GM19239 (cell line): ENCODE measurements at regions not wholly inside any gene's neighbourhood (a gene's known extent, or its start where the extent isn't known, plus 50 kb on each side); places are given as distances from the start of the nearest gene placed in this dataset.

Source experiments
- DNase-seq: peaks from one replicate; pipeline ENCODE4 v3.0.0; 2011; ENCODE audit warnings: low spot score; ENCODE audit not compliant: insufficient read length
- FAIRE-seq: peaks from 2 replicates; lab custom pipeline; 2011; peaks lifted over from hg19 to GRCh38; lab: Jason Lieb, UNC

- FAIRE-seq (no peak), DNase-seq (no peak)
Measured at GRCh38 chr17:12362853-12363455, 302.7 kb upstream of the MYOCD start.

- no peak for DNase-seq
- FAIRE-seq: no peak
Measured at GRCh38 chr17:12365805-12366204, 299.9 kb upstream of the MYOCD start.

GRCh38 chr17:12369065-12369464 is 296.6 kb upstream of the MYOCD start:
- DNase-seq (no peak), FAIRE-seq (no peak)

DNA sequence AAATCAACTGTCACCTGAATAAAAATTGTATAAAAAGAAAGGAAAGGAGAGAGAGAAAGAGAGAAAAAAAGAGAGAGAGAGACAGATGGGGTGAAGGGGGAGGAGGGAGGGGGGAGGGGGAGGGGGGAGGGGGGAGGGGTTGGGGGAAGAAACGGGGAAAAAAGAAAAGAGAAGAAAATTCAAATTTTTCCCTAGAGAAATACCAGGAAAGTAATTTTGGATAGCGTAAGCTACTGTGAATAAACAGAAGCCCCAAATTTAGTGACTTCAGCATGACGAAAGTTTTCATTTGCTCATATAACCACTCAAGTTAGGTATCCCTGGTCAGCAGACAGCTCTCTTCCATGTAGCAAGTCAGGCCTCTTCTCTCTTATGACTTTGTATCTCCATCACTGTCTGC is 289.4 kb upstream of the MYOCD start:
- DNase-seq (no peak), FAIRE-seq (no peak)

- FAIRE-seq: no peak
- DNase-seq: no peak
Measured at GRCh38 chr17:12386225-12386624, 279.5 kb upstream of the MYOCD start.

GRCh38 chr17:12388226-12388625 is 277.5 kb upstream of the MYOCD start:
- no peak for FAIRE-seq
- DNase-seq: no peak

DNA sequence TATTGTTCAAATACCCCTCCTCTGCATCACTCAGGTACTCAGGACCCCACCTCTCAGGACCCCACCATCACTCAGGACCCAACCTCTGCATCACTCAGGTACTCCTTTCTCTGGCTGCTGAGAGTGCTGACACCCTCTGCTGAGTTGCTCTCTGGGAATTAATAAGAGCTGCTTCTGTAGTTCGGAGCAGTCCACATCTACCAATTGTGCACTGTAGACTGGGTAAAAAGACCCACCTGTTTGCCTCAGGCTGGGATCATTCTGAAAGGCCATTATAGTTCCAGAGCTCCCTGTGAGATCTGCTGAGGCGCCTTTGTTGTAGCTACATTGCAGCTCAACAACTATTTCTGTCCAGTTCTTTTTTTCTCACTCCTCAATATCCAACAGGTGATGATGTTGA is 276.3 kb upstream of the MYOCD start:
- DNase-seq (no peak), FAIRE-seq (no peak)

DNA sequence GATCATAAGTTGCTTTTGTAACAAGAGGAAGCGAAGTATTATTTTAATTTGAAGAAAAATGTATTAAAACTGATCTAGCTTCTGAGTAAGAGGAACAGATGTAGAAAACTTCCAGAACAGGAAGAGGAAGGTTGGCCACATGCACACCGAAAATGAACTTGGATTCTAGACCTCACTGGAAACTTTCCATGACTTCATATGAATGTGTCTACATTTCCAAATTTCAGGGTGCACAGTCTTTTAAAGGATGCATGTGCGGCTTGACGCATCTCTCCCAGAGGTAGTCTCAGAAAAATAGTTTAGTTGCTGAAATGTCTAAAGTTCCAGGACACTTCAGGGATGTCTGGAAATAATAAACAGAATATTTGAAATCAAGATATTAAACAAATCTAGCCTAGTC is 275.1 kb upstream of the MYOCD start:
- no peak for FAIRE-seq
- DNase-seq: no peak

GRCh38 chr17:12391468-12391867 is 274.2 kb upstream of the MYOCD start:
- no peak for FAIRE-seq
- no peak for DNase-seq

- no peak for DNase-seq
- FAIRE-seq: peak; percentile 60
Measured at GRCh38 chr17:12395733-12396354, 269.8 kb upstream of the MYOCD start.

- FAIRE-seq (no peak), DNase-seq (no peak)
Measured at GRCh38 chr17:12398441-12399051, 267.1 kb upstream of the MYOCD start.

DNA sequence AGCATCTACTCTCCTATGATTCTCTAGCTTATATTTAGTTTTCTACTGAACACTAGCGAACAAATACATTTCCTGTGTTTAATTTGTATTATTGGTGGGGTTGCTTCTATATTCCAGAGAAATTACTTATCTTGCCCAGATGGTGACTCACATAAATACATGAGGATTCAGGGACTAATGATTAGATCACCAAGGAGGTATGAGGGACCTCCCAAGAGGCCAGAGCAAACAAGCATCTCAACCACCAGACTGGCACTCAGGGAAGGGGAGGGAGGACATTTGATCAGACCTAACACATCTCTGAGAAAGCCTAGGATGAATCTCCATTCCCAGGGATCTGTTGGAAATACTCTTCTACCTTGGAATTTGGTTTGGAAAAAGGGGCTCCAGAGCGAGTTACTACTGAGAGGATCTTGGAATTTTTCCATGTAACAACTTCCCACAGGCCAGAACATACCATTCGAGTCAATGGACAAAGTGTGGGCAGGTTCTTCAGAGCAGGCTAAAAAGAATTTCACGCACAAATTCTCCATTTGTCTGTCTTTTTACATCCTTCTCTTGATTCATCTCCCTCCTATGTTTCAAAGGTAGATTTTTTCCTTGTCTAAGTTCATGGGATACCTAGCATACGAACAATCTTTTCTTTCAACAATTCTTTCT is 262.6 kb upstream of the MYOCD start:
- FAIRE-seq: no peak
- no peak for DNase-seq

DNA sequence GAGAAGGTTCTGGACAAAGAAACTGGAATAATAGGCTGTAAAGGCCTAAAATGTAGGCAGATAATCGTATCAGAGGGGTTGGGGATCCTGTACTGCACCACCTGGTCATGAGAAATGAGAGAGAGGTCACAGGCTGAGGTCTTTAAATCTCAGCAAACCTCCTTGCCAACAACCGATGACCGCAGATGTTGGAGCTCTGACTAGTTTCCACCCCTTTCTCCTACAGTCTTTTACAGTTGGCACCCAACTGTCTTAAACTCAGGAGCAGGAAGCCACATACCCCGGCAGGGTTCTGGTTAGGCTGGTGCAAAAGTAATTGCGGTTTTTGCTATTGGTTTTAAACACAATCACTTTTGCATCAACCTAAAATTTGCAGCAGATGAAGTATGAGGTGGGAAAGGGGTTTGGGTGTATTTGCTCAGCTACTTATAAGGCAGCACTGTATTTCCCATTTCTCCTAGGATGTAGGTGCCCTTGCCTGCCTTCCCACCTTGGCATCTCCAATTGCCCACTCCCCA is 261.8 kb upstream of the MYOCD start:
- FAIRE-seq (no peak), DNase-seq (no peak)

DNA sequence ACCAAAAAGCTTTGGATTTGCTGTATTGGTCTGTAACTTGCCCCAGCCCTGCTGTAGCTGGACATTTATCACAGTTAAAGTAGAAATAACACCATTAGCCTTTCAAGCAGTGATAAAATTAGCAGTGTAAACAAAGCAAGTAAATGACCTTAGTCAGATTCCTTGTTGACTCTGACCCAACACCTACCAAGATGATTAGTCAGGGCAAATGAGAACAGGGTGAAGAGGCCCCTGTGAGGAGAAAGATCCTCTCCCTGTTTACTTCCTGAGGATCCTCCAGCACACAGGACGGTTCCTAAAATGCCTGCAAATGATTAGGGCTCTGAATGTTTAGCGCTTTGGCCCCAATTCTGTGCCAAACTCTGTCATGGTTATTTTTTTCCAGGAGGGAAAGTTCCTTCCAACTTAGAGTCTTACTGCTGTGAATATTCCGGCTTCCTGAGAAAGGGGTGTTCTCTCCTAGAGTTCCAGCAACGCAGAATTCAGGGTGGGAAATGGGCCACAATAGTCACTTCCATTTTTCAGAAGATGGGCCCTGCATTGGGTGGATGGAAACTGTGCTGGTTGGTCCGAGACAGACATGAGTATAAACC is 259.0 kb upstream of the MYOCD start:
- DNase-seq (no peak), FAIRE-seq (no peak)

GRCh38 chr17:12407495-12408252 is 258.0 kb upstream of the MYOCD start:
- no peak for FAIRE-seq
- DNase-seq: no peak

GRCh38 chr17:12409082-12409481 is 256.6 kb upstream of the MYOCD start:
- DNase-seq (no peak), FAIRE-seq (no peak)

- FAIRE-seq (no peak), DNase-seq (no peak)
Measured at GRCh38 chr17:12410717-12411116, 255.0 kb upstream of the MYOCD start.

DNA sequence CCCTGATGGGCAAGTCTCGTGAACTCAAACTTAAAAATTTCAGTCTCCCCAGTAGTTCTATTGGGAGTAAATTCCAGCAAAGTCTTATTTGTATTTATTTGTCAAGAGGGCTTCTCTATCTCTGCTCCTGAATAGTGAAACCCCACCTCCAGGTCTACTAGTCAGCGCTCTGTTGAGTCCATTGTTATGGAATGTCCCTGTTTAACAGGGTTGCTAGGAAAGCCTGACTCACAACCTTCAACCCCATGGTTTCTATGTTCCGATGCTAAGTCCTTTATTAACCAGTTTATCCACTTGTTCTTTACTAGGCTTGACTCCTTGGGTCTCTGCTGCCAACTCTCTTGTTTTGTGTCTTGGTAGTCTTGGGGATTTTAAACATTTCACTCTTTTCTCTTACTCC is 250.7 kb upstream of the MYOCD start:
- DNase-seq: no peak
- no peak for FAIRE-seq

GRCh38 chr17:12421077-12421476 is 244.6 kb upstream of the MYOCD start:
- no peak for DNase-seq
- no peak for FAIRE-seq

- DNase-seq (no peak), FAIRE-seq (no peak)
Measured at GRCh38 chr17:12421646-12422306, 243.9 kb upstream of the MYOCD start.
